COLO829 (cell line): ENCODE measurements at regions not wholly inside any gene's neighbourhood (a gene's known extent, or its start where the extent isn't known, plus 50 kb on each side); places are given as distances from the start of the nearest gene placed in this dataset.

Experiments
- DNase-seq: peaks from one replicate; pipeline ENCODE4 v3.0.0; 2012; ENCODE audit warnings: low spot score

- no peak for DNase-seq
Measured at GRCh38 chr13:52975969-52976368, 52.6 kb upstream of the OLFM4 start.

GRCh38 chr13:52975161-52975560, 53.5 kb upstream of the OLFM4 start:
- DNase-seq: no peak

GRCh38 chr13:52974711-52975110, 53.9 kb upstream of the OLFM4 start:
- no peak for DNase-seq

GRCh38 chr13:52969373-52969772, 59.2 kb upstream of the OLFM4 start:
- DNase-seq: no peak

GRCh38 chr13:52968074-52968700, 60.4 kb upstream of the OLFM4 start:
- DNase-seq: peak; percentile 61

- DNase-seq: no peak
Measured at GRCh38 chr13:52961987-52962386, 66.6 kb upstream of the OLFM4 start.

- DNase-seq: no peak
Measured at GRCh38 chr13:52961256-52961910, 67.2 kb upstream of the OLFM4 start.

GRCh38 chr13:52955472-52955874, 73.1 kb upstream of the OLFM4 start:
- DNase-seq: no peak

GRCh38 chr13:52954838-52955237, 73.8 kb upstream of the OLFM4 start:
- no peak for DNase-seq

GRCh38 chr13:52950436-52950956, 78.1 kb upstream of the OLFM4 start:
- DNase-seq: no peak

- DNase-seq: no peak
Measured at GRCh38 chr13:52949742-52950141, 78.9 kb upstream of the OLFM4 start.

- no peak for DNase-seq
Measured at GRCh38 chr13:52949044-52949443, 79.6 kb upstream of the OLFM4 start.

GRCh38 chr13:52947921-52948373, 80.7 kb upstream of the OLFM4 start:
- DNase-seq: no peak

GRCh38 chr13:52945348-52945747, 83.3 kb upstream of the OLFM4 start:
- no peak for DNase-seq

- DNase-seq: no peak
Measured at GRCh38 chr13:52944697-52945096, 83.9 kb upstream of the OLFM4 start.

GRCh38 chr13:52938065-52938464, 89.6 kb upstream of the PCDH8 start:
- no peak for DNase-seq

GRCh38 chr13:52936806-52937205, 88.4 kb upstream of the PCDH8 start:
- no peak for DNase-seq

GRCh38 chr13:52934258-52934657, 85.8 kb upstream of the PCDH8 start:
- DNase-seq: no peak

GRCh38 chr13:52933547-52934210, 85.2 kb upstream of the PCDH8 start:
- no peak for DNase-seq

GRCh38 chr13:52933099-52933498, 84.7 kb upstream of the PCDH8 start:
- no peak for DNase-seq

GRCh38 chr13:52932649-52933048, 84.2 kb upstream of the PCDH8 start:
- DNase-seq: no peak

- DNase-seq: no peak
Measured at GRCh38 chr13:52931539-52932431, 83.3 kb upstream of the PCDH8 start.
